ENCODE measurements at regions not wholly inside any gene's neighbourhood (a gene's known extent, or its start where the extent isn't known, plus 50 kb on each side); places are given as distances from the start of the nearest gene placed in this dataset.

GRCh38 chr20:58146081-58146745 lies 82.2 kb downstream of the ANKRD60 start:
- TF ChIP-seq CTCF (IDR thresholded peaks at IDR 0.05 in 2 of 3, conservative IDR thresholded peaks at IDR 0.05 in 1 of 3; ENCODE audit: borderline replicate concordance in 1 of 3, insufficient read depth in 1 of 3, low read depth in 2 of 3, low read length in 2 of 3) (no peak), EZH2 (IDR thresholded peaks at IDR 0.05) (no peak), REST (IDR thresholded peaks at IDR 0.05; ENCODE audit: low read depth) (no peak), ZBTB33 (IDR thresholded peaks at IDR 0.05; ENCODE audit: extremely low read depth, insufficient replicate concordance, low read length) (no peak), JUND (IDR thresholded peaks at IDR 0.05) (no peak), POLR2AphosphoS5 (IDR thresholded peaks at IDR 0.05; ENCODE audit: low read depth, low read length) (no peak), CEBPB (IDR thresholded peaks at IDR 0.05; ENCODE audit: low read depth) (no peak), RAD21 (IDR thresholded peaks at IDR 0.05; ENCODE audit: low read depth) (no peak), SP1 (IDR thresholded peaks at IDR 0.05; ENCODE audit: low read depth) (no peak), YY1 (IDR thresholded peaks at IDR 0.05; ENCODE audit: extremely low read depth, insufficient replicate concordance, low read depth, low read length) (no peak), POLR2A (IDR thresholded peaks at IDR 0.05; ENCODE audit: borderline replicate concordance, extremely low read depth, insufficient read depth, insufficient read length) (no peak), ZFX (IDR thresholded peaks at IDR 0.05) (no peak)

Data from HCT116 (cell line).